HEK293 (cell line): ENCODE measurements at regions not wholly inside any gene's neighbourhood (a gene's known extent, or its start where the extent isn't known, plus 50 kb on each side); places are given as distances from the start of the nearest gene placed in this dataset.

ENCODE experiments used
- CTCF ChIA-PET: fragments of 350-600 bp; formaldehyde crosslinking; extraction: SDS; loops from one replicate; lab custom pipeline; 2021; ENCODE audit warnings: antibody characterized with exemption; lab: Yijun Ruan, JAX
- POLR2A ChIA-PET: fragments of 300-600 bp; formaldehyde crosslinking; extraction: SDS; loops from one replicate; lab custom pipeline; 2020; ENCODE audit warnings: antibody characterized with exemption, inconsistent platforms; lab: Yijun Ruan, JAX
- H3K27ac ChIP-seq: fragments of 200-500 bp; sonication (Bioruptor generic); 2 replicates; pipeline ENCODE4 v1.5.1; 2014; ENCODE audit warnings: low read depth, low read length, control low read depth, inconsistent platforms; ENCODE audit errors: extremely low read depth
- H3K36me3 ChIP-seq, 2 experiments: fragments of 200-500 bp in 1 of 2; sonication (Bioruptor generic) in 1 of 2; 1 replicate in 1 of 2; 2 replicates in 1 of 2; pipeline ENCODE4 v1.5.1; 2014 to 2017; ENCODE audit warnings: inconsistent platforms in 2 of 2, low read length in 2 of 2; ENCODE audit not compliant: control insufficient read depth in 2 of 2, insufficient read depth in 1 of 2
- H3K4me1 ChIP-seq: fragments of 200-500 bp; sonication (Bioruptor generic); 2 replicates; pipeline ENCODE4 v1.5.1; 2014; ENCODE audit warnings: mild to moderate bottlenecking, low read length, inconsistent platforms; ENCODE audit not compliant: control insufficient read depth, insufficient read depth
- H3K4me3 ChIP-seq: 2 replicates; pipeline ENCODE4 v1.5.1; 2011; ENCODE audit warnings: low read depth, mild to moderate bottlenecking, control low read depth, low read length, moderate library complexity
- H3K9me3 ChIP-seq: fragments of 200-500 bp; sonication (Bioruptor generic); 2 replicates; pipeline ENCODE4 v1.5.1; 2014; ENCODE audit warnings: low read depth, low read length, inconsistent platforms; ENCODE audit not compliant: control insufficient read depth, insufficient read depth
- BCL6B ChIP-seq: fragments of 450-650 bp; formaldehyde crosslinking; IDR thresholded peaks from 2 replicates; pipeline ENCODE4 v1.5.1; 2017; ENCODE audit warnings: missing biosample characterization, missing genetic modification characterization
- GLIS2 ChIP-seq: fragments of 450-650 bp; formaldehyde crosslinking; IDR thresholded peaks from 2 replicates; pipeline ENCODE4 v1.5.1; 2016; ENCODE audit warnings: missing biosample characterization, missing genetic modification characterization
- HIC1 ChIP-seq: fragments of 450-650 bp; formaldehyde crosslinking; IDR thresholded peaks from 2 replicates; pipeline ENCODE4 v1.5.1; 2016; ENCODE audit warnings: missing biosample characterization, missing genetic modification characterization
- KLF16 ChIP-seq: fragments of 450-650 bp; formaldehyde crosslinking; IDR thresholded peaks from 2 replicates; pipeline ENCODE4 v1.5.1; 2017; ENCODE audit warnings: missing biosample characterization, missing genetic modification characterization
- KLF9 ChIP-seq: fragments of 450-650 bp; formaldehyde crosslinking; IDR thresholded peaks from 2 replicates; pipeline ENCODE4 v1.5.1; 2016; ENCODE audit warnings: missing biosample characterization, missing genetic modification characterization, low read depth
- ZBTB26 ChIP-seq: fragments of 450-650 bp; formaldehyde crosslinking; optimal IDR thresholded peaks from 2 replicates; pipeline ENCODE3; 2016; ENCODE audit warnings: missing biosample characterization, mild to moderate bottlenecking, missing genetic modification characterization
- ZBTB49 ChIP-seq: fragments of 450-650 bp; formaldehyde crosslinking; IDR thresholded peaks from 2 replicates; pipeline ENCODE4 v1.5.1; 2016; ENCODE audit warnings: missing biosample characterization, missing genetic modification characterization, low read depth
- ZBTB6 ChIP-seq: fragments of 450-650 bp; formaldehyde crosslinking; IDR thresholded peaks from 2 replicates; pipeline ENCODE4 v1.5.1; 2017; ENCODE audit warnings: missing biosample characterization, missing genetic modification characterization
- ZNF138 ChIP-seq: fragments of 450-650 bp; formaldehyde crosslinking; IDR thresholded peaks from 2 replicates; pipeline ENCODE4 v1.5.1; 2016; ENCODE audit warnings: missing biosample characterization, missing genetic modification characterization, borderline replicate concordance
- ZNF335 ChIP-seq: fragments of 450-650 bp; formaldehyde crosslinking; conservative IDR thresholded peaks from 2 replicates; pipeline ENCODE4 v1.5.1; 2016; ENCODE audit warnings: missing biosample characterization, missing genetic modification characterization
- ZNF404 ChIP-seq: fragments of 450-650 bp; formaldehyde crosslinking; IDR thresholded peaks from 2 replicates; pipeline ENCODE4 v1.5.1; 2017; ENCODE audit warnings: missing biosample characterization, missing genetic modification characterization
- ZNF423 ChIP-seq: fragments of 450-650 bp; formaldehyde crosslinking; IDR thresholded peaks from 2 replicates; pipeline ENCODE4 v1.5.1; 2016; ENCODE audit warnings: missing biosample characterization, missing genetic modification characterization
- ZNF433 ChIP-seq: fragments of 450-650 bp; formaldehyde crosslinking; IDR thresholded peaks from 2 replicates; pipeline ENCODE4 v1.5.1; 2016; ENCODE audit warnings: missing biosample characterization, missing genetic modification characterization, low read depth
- ZNF510 ChIP-seq: fragments of 450-650 bp; formaldehyde crosslinking; IDR thresholded peaks from 2 replicates; pipeline ENCODE4 v1.5.1; 2018; ENCODE audit warnings: mild to moderate bottlenecking, missing genetic modification characterization, missing biosample characterization; ENCODE audit not compliant: insufficient replicate concordance
- TF ChIP-seq, protein P1 (sequence below): fragments of 450-650 bp; formaldehyde crosslinking; IDR thresholded peaks from 2 replicates; pipeline ENCODE4 v1.5.1; 2016; ENCODE audit warnings: missing biosample characterization, missing genetic modification characterization
- TF ChIP-seq, protein P2 (sequence below): fragments of 450-650 bp; formaldehyde crosslinking; IDR thresholded peaks from 2 replicates; pipeline ENCODE4 v1.5.1; 2017; ENCODE audit warnings: missing biosample characterization, missing genetic modification characterization
- TF ChIP-seq, protein P3 (sequence below): fragments of 450-650 bp; formaldehyde crosslinking; IDR thresholded peaks from 2 replicates; pipeline ENCODE4 v1.5.1; 2016; ENCODE audit warnings: missing biosample characterization, missing genetic modification characterization

GRCh38 chr15:61381501-61381900 lies 152.4 kb upstream of the RORA start:
- POLR2A ChIA-PET: no interaction called here
- H3K4me3 ChIP-seq: no peak overlapping the region
- TF ChIP-seq ZNF335: no peak
- no peak for TF ChIP-seq KLF16 (tag by site-specific recombination)
- TF ChIP-seq ZBTB6 (tag by site-specific recombination): no peak
- TF ChIP-seq ZNF404: no peak
- no peak for TF ChIP-seq BCL6B (tag by site-specific recombination)
- no peak for TF ChIP-seq ZNF138 (tag by site-specific recombination)
- no peak for TF ChIP-seq ZNF423 (tag by site-specific recombination)
- no peak for TF ChIP-seq HIC1
- TF ChIP-seq, protein P1, sequence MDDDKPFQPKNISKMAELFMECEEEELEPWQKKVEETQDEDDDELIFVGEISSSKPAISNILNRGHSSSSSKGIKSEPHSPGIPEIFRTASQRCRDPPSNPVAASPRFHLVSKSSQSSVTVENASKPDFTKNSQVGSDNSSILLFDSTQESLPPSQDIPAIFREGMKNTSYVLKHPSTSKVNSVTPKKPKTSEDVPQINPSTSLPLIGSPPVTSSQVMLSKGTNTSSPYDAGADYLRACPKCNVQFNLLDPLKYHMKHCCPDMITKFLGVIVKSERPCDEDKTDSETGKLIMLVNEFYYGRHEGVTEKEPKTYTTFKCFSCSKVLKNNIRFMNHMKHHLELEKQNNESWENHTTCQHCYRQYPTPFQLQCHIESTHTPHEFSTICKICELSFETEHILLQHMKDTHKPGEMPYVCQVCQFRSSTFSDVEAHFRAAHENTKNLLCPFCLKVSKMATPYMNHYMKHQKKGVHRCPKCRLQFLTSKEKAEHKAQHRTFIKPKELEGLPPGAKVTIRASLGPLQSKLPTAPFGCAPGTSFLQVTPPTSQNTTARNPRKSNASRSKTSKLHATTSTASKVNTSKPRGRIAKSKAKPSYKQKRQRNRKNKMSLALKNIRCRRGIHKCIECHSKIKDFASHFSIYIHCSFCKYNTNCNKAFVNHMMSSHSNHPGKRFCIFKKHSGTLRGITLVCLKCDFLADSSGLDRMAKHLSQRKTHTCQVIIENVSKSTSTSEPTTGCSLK (tag by site-specific recombination): no peak
- TF ChIP-seq ZNF433 (tag by site-specific recombination): no peak
- no peak for TF ChIP-seq ZNF510
- no peak for TF ChIP-seq GLIS2 (tag by site-specific recombination)
- TF ChIP-seq KLF9 (tag by site-specific recombination): no peak
- TF ChIP-seq, protein P2, sequence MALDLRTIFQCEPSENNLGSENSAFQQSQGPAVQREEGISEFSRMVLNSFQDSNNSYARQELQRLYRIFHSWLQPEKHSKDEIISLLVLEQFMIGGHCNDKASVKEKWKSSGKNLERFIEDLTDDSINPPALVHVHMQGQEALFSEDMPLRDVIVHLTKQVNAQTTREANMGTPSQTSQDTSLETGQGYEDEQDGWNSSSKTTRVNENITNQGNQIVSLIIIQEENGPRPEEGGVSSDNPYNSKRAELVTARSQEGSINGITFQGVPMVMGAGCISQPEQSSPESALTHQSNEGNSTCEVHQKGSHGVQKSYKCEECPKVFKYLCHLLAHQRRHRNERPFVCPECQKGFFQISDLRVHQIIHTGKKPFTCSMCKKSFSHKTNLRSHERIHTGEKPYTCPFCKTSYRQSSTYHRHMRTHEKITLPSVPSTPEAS (tag by site-specific recombination): no peak
- TF ChIP-seq, protein P3, sequence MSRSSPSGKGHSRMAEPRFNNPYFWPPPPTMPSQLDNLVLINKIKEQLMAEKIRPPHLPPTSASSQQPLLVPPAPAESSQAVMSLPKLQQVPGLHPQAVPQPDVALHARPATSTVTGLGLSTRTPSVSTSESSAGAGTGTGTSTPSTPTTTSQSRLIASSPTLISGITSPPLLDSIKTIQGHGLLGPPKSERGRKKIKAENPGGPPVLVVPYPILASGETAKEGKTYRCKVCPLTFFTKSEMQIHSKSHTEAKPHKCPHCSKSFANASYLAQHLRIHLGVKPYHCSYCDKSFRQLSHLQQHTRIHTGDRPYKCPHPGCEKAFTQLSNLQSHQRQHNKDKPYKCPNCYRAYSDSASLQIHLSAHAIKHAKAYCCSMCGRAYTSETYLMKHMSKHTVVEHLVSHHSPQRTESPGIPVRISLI: no peak
- no peak for TF ChIP-seq ZBTB49
- no peak for TF ChIP-seq ZBTB26
- CTCF ChIA-PET: no interaction called here
- no peaks in the 10 kb centered on the region for H3K36me3 ChIP-seq
- no peaks in the 10 kb centered on the region for H3K4me1 ChIP-seq
- H3K9me3 ChIP-seq: no peaks in the 10 kb centered on the region
- no peak overlapping the region for H3K27ac ChIP-seq
